WTC11 (cell line): ENCODE measurements at regions not wholly inside any gene's neighbourhood (a gene's known extent, or its start where the extent isn't known, plus 50 kb on each side); places are given as distances from the start of the nearest gene placed in this dataset.

Source experiments
- ATAC-seq: fragments of 200-7000 bp; cut with Tn5 transposase; 2 replicates; pipeline ENCODE4 v1.10.0; 2021; ENCODE audit warnings: mild to moderate bottlenecking, moderate library complexity
- CTCF ChIA-PET: fragments of 300-600 bp; sonication (Branson Sonifier 250); formaldehyde crosslinking; loops from one replicate; lab custom pipeline; 2021; ENCODE audit warnings: antibody characterized with exemption; lab: Charles Lee
- POLR2A ChIA-PET: fragments of 350-600 bp; sonication (Branson Sonifier 250); formaldehyde crosslinking; loops from one replicate; lab custom pipeline; 2021; ENCODE audit warnings: antibody characterized with exemption; lab: Charles Lee
- DNase-seq: peaks from one replicate; pipeline ENCODE4 v3.0.0; 2021; ENCODE audit warnings: low spot score
- H3K27ac Mint-ChIP-seq: 2 replicates; pipeline ENCODE4 v1.8.0; 2021; ENCODE audit warnings: mixed read lengths
- H3K27me3 Mint-ChIP-seq: 2 replicates; pipeline ENCODE4 v1.8.0; 2021; ENCODE audit warnings: low read depth, mild to moderate bottlenecking, moderate library complexity, mixed read lengths
- H3K36me3 Mint-ChIP-seq: 2 replicates; pipeline ENCODE4 v1.8.0; 2021; ENCODE audit warnings: mixed read lengths
- H3K4me1 Mint-ChIP-seq: 2 replicates; pipeline ENCODE4 v1.8.0; 2022; ENCODE audit warnings: mixed read lengths
- H3K4me3 Mint-ChIP-seq: 2 replicates; pipeline ENCODE4 v1.8.0; 2021; ENCODE audit warnings: mild to moderate bottlenecking, moderate library complexity, mixed read lengths
- H3K9me3 Mint-ChIP-seq: 2 replicates; pipeline ENCODE4 v1.8.0; 2021; ENCODE audit warnings: mixed read lengths
- ATF2 ChIP-seq: sonication (generic); formaldehyde crosslinking; IDR thresholded peaks from 2 replicates; pipeline ENCODE4 v1.8.1; 2022; ENCODE audit warnings: low read depth, missing genetic modification reagents, borderline replicate concordance
- CDX4 ChIP-seq: fragments of 250-450 bp; sonication (Bioruptor Pico); IDR thresholded peaks from 2 replicates; pipeline ENCODE4 v1.9.0; 2021; ENCODE audit warnings: moderate library complexity, mild to moderate bottlenecking, inconsistent platforms, borderline replicate concordance
- CREM ChIP-seq: sonication (generic); formaldehyde crosslinking; IDR thresholded peaks from 2 replicates; pipeline ENCODE4 v1.8.1; 2022; ENCODE audit warnings: mild to moderate bottlenecking, missing genetic modification reagents, moderate library complexity
- CTCF ChIP-seq: fragments of 200-600 bp; IDR thresholded peaks from 2 replicates; pipeline ENCODE4 v1.8.0; 2022; ENCODE audit warnings: antibody characterized with exemption
- ELF4 ChIP-seq: sonication (generic); formaldehyde crosslinking; IDR thresholded peaks from 2 replicates; pipeline ENCODE4 v1.8.1; 2022; ENCODE audit warnings: low read depth, mild to moderate bottlenecking, moderate library complexity, missing genetic modification reagents
- ERG ChIP-seq: fragments of 250-450 bp; sonication (Bioruptor Pico); IDR thresholded peaks from 2 replicates; pipeline ENCODE4 v1.8.0; 2021; ENCODE audit warnings: mild to moderate bottlenecking
- GABPB1 ChIP-seq: sonication (generic); formaldehyde crosslinking; IDR thresholded peaks from 2 replicates; pipeline ENCODE4 v1.8.1; 2023; ENCODE audit warnings: mild to moderate bottlenecking, missing genetic modification reagents
- KAT7 ChIP-seq: sonication (generic); formaldehyde crosslinking; IDR thresholded peaks from 2 replicates; pipeline ENCODE4 v1.8.1; 2023; ENCODE audit warnings: missing genetic modification reagents, mild to moderate bottlenecking, borderline replicate concordance
- MLX ChIP-seq: sonication (generic); formaldehyde crosslinking; IDR thresholded peaks from 2 replicates; pipeline ENCODE4 v1.8.1; 2023; ENCODE audit warnings: mild to moderate bottlenecking, missing genetic modification reagents, moderate library complexity
- MYBL2 ChIP-seq: sonication (generic); formaldehyde crosslinking; IDR thresholded peaks from 2 replicates; pipeline ENCODE4 v1.8.1; 2023; ENCODE audit warnings: mild to moderate bottlenecking, moderate library complexity, missing genetic modification reagents
- PRDM15 ChIP-seq: sonication (generic); formaldehyde crosslinking; IDR thresholded peaks from 2 replicates; pipeline ENCODE4 v1.8.0; 2022; ENCODE audit warnings: missing genetic modification reagents
- RORB ChIP-seq: fragments of 250-450 bp; sonication (Bioruptor Pico); IDR thresholded peaks from 2 replicates; pipeline ENCODE4 v1.9.0; 2021; ENCODE audit warnings: mild to moderate bottlenecking
- SOX15 ChIP-seq: fragments of 250-450 bp; sonication (Bioruptor Pico); IDR thresholded peaks from 2 replicates; pipeline ENCODE4 v1.9.0; 2021; ENCODE audit warnings: mild to moderate bottlenecking
- TEAD4 ChIP-seq: sonication (generic); formaldehyde crosslinking; IDR thresholded peaks from 2 replicates; pipeline ENCODE4 v1.8.0; 2022; ENCODE audit warnings: mild to moderate bottlenecking, missing genetic modification reagents
- USF1 ChIP-seq: sonication (generic); formaldehyde crosslinking; IDR thresholded peaks from 2 replicates; pipeline ENCODE4 v1.8.0; 2022; ENCODE audit warnings: mild to moderate bottlenecking, missing genetic modification reagents
- ZBTB21 ChIP-seq: sonication (generic); formaldehyde crosslinking; IDR thresholded peaks from 2 replicates; pipeline ENCODE4 v1.8.1; 2023; ENCODE audit warnings: mild to moderate bottlenecking, missing genetic modification reagents, borderline replicate concordance
- ZNF263 ChIP-seq: sonication (generic); formaldehyde crosslinking; IDR thresholded peaks from 2 replicates; pipeline ENCODE4 v1.8.1; 2022; ENCODE audit warnings: low read depth, mild to moderate bottlenecking, moderate library complexity, missing genetic modification reagents
- ZNF396 ChIP-seq: fragments of 250-450 bp; sonication (Bioruptor Pico); IDR thresholded peaks from 2 replicates; pipeline ENCODE4 v1.8.0; 2021; ENCODE audit warnings: mild to moderate bottlenecking, moderate library complexity, borderline replicate concordance
- ZSCAN18 ChIP-seq: fragments of 250-450 bp; sonication (Bioruptor Pico); IDR thresholded peaks from 2 replicates; pipeline ENCODE4 v2.1.2; 2022; ENCODE audit warnings: mild to moderate bottlenecking, moderate library complexity

- no peak overlapping the region for H3K4me3 Mint-ChIP-seq
- peaks cover 12% of the 10 kb centered on the region for H3K27me3 Mint-ChIP-seq
- POLR2A ChIA-PET = no interaction called here
- CTCF ChIA-PET = no interaction called here
- no peaks in the 10 kb centered on the region for H3K36me3 Mint-ChIP-seq
- no peaks in the 10 kb centered on the region for H3K9me3 Mint-ChIP-seq
- ATAC-seq = no peak
- no peak for TF ChIP-seq ZSCAN18 (CRISPR knock-in tag)
- TF ChIP-seq TEAD4 (CRISPR knock-in tag) = no peak
- no peak for TF ChIP-seq CTCF
- no peak for DNase-seq
- H3K4me1 Mint-ChIP-seq = peaks cover 3% of the 10 kb centered on the region; the same call in 1 of the 2 replicates
- no peak overlapping the region for H3K27ac Mint-ChIP-seq
Observed at GRCh38 chr1:17946434-17946833, 161.2 kb upstream of the IGSF21 start.

- H3K4me3 Mint-ChIP-seq = no peak overlapping the region
- H3K36me3 Mint-ChIP-seq = no peaks in the 10 kb centered on the region
- ATAC-seq (no peak), DNase-seq (no peak)
- H3K27ac Mint-ChIP-seq = no peak overlapping the region
- ChIA-PET CTCF (interaction anchor here (0.6 to 1.9 kb wide), 5 partner anchors 36 to 633 kb away, joined by 3 to 8 read pairs (median 4); no protein-coding TSS in a partner anchor), POLR2A (interaction anchor here (0.6 kb wide), 1 partner anchor 374 kb away, joined by 6 read pairs; no protein-coding TSS in a partner anchor)
- H3K9me3 Mint-ChIP-seq = no peaks in the 10 kb centered on the region
- peaks cover 28% of the 10 kb centered on the region for H3K27me3 Mint-ChIP-seq
- peaks cover 12% of the 10 kb centered on the region for H3K4me1 Mint-ChIP-seq
- TF ChIP-seq CREM (CRISPR knock-in tag) (no peak), MYBL2 (CRISPR knock-in tag) (no peak), ATF2 (CRISPR knock-in tag) (no peak), ZNF263 (CRISPR knock-in tag) (no peak), ZNF396 (CRISPR knock-in tag) (no peak), ERG (CRISPR knock-in tag) (no peak), RORB (CRISPR knock-in tag) (no peak), ZSCAN18 (CRISPR knock-in tag) (no peak), PRDM15 (CRISPR knock-in tag) (no peak), SOX15 (CRISPR knock-in tag) (no peak), CDX4 (CRISPR knock-in tag) (no peak), ZBTB21 (CRISPR knock-in tag) (no peak), USF1 (no peak), ELF4 (CRISPR knock-in tag) (no peak), GABPB1 (CRISPR knock-in tag) (no peak), KAT7 (CRISPR knock-in tag) (no peak), MLX (CRISPR knock-in tag) (no peak)
Observed at GRCh38 chr1:17948594-17948993, 159.0 kb upstream of the IGSF21 start.
